ENCODE measurements at regions not wholly inside any gene's neighbourhood (a gene's known extent, or its start where the extent isn't known, plus 50 kb on each side); places are given as distances from the start of the nearest gene placed in this dataset.

DNA sequence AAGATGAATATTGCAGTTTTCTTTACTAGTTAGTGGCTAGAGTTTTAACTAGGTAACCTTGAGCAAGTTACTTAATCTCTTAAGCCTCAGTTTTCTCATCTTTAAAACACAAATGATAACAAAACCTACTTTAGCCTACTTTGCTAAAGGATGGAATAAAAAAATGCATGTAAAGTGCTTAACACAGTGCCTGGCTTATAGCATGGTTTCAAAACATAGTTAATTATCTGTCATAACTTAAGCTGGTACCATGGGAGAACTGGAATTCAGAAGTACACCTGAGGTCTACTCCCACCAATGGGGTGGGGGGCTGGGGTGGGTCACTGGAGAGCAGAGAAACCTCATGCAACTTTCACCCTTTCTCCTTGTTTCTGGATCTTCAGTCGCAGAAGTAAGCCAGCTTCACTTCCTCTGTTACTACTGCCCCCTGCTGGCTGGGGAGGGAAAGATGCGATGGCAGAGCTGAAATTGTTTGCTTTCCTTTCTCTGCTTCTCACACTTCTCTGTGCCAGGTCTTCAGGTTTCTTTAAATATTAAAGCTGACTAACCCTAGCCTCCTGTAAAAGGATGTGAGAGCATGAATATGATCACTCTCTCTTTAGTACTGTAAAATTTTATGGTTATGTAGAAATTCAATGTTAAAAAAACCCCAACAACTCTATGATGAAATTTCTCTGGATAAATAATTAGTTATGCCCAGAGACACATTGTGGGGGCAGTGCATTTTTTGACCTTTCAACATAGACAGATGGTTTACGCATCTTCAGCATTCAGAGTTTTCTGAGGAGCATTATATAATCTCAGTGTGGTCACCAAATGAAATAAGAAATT, 324.2 kb downstream of the HLX start:
- peak; percentile 74 for DNase-seq
- no peak overlapping the region for H3K4me3 Mint-ChIP-seq
- H3K4me1 Mint-ChIP-seq, result peaks cover 0 to 5% (median 0%) of the 10 kb centered on the region in 3 donors
- H3K36me3 Mint-ChIP-seq, result no peaks in the 10 kb centered on the region
- peaks cover 0 to 11% (median 9%) of the 10 kb centered on the region in 3 donors for H3K27me3 Mint-ChIP-seq
- ATAC-seq (ENCODE audit: low read depth in 2 of 2), result peak; percentile 38 to 68
- peak overlapping the region in 1 of 6 donors; percentile 11 for H3K27ac Mint-ChIP-seq
- H3K9me3 Mint-ChIP-seq, result peaks cover 0 to 5% (median 1%) of the 10 kb centered on the region in 7 donors

DNA sequence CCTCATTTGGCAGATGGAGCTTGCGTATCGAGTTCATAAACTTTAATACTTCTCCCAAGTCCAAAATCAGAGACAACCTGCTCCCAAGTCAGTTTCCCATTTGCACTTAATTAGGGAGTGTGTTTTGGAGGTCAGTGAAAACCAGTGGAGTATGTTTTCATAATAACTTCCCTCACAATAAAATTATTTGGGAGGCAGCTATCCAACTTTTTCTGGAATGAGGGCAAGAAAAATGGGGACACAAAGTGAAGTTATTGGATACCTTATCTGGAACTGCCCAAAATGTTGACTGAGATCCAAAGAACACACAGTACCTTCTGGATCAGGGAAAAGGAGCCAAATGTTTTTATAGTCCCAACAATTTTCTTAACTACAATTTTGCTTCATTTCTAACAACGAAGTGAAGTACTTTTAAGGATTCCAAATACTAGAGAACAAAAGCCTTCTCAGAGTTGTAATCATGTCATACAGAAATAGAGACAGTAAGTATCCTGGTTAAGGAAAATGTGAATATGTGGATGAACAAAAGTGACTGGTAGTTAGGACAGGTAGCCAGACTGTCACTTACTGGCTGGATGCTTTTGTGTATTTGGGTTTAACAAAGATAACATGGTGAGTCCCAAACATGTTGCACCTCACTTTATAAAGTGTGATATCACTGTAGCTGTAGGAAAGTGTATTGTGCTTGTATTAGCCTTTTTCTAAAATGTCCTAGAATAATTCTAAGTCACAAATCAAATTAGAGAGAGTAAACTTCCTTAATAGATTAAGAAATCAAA, 325.0 kb downstream of the HLX start:
- Mint-ChIP-seq H3K27me3 (peaks cover 0 to 17% (median 9%) of the 10 kb centered on the region in 3 donors), H3K36me3 (no peaks in the 10 kb centered on the region), H3K27ac (no peak overlapping the region), H3K4me3 (no peak overlapping the region), H3K4me1 (peaks cover 0 to 5% (median 0%) of the 10 kb centered on the region in 3 donors), H3K9me3 (peaks cover 0 to 5% (median 1%) of the 10 kb centered on the region in 7 donors)
- DNase-seq (no peak), ATAC-seq (ENCODE audit: low read depth in 2 of 2) (no peak)

GRCh38 chr1:221206076-221206475, 326.8 kb downstream of the HLX start:
- H3K27ac Mint-ChIP-seq, result no peak overlapping the region

DNA sequence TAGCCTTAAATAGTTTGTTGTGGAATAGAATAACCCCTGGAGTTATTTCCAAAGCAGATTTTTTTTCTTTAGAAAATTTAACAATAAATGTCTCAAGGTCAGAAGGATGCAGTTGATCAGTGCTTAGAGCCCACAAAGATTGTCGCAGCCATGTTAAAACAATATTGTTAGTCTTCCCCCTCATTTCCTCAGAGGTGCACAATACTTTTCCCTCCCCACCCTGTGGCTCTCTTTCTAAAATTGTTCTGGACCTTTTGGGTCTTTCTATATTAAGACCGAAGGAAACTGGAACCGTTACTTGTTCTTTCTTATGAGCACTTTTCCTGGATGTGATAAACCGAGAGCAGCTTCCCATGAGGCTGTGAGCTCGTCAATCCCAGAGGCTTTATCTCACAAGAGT, 333.7 kb downstream of the HLX start:
- H3K4me1 Mint-ChIP-seq, result peaks cover 4 to 20% (median 12%) of the 10 kb centered on the region in 3 donors
- ATAC-seq (ENCODE audit: low read depth in 2 of 2) (no peak), DNase-seq (no peak)
- no peaks in the 10 kb centered on the region for H3K36me3 Mint-ChIP-seq
- H3K27ac Mint-ChIP-seq, result peak overlapping the region in 1 of 6 donors; percentile 57
- peaks cover 13 to 22% (median 16%) of the 10 kb centered on the region in 3 donors for H3K27me3 Mint-ChIP-seq
- H3K9me3 Mint-ChIP-seq, result peaks cover 0 to 11% (median 5%) of the 10 kb centered on the region in 7 donors
- H3K4me3 Mint-ChIP-seq, result no peak overlapping the region

More at GRCh38 chr1:221206076-221206475, 326.8 kb downstream of the HLX start:
- H3K27me3 Mint-ChIP-seq, result peaks cover 0 to 17% (median 9%) of the 10 kb centered on the region in 3 donors
- H3K36me3 Mint-ChIP-seq, result no peaks in the 10 kb centered on the region
- DNase-seq (no peak), ATAC-seq (ENCODE audit: low read depth in 2 of 2) (no peak)
- H3K4me1 Mint-ChIP-seq, result peaks cover 0 to 5% (median 0%) of the 10 kb centered on the region in 3 donors
- H3K9me3 Mint-ChIP-seq, result peaks cover 0 to 5% (median 0%) of the 10 kb centered on the region in 7 donors
- H3K4me3 Mint-ChIP-seq, result no peak overlapping the region

DNA sequence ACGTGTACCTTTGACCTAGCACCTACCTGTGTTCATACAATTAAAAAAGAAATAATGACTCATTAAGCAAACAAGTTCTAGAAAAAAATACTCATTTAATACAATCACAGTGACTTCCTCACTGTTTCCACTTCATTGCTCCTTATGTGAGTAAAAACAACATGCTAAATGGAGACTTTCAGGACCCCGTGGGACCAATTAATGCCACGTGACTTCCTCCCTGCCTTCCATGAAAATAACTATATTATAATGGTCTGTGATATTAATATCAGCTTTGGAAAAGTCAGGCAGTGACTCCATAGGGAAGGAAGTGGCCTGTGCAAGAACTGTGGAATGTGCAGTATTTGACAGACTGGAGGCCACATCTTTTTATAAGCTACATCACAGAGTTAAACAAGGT, 337.8 kb downstream of the HLX start:
- peaks cover 0 to 19% (median 3%) of the 10 kb centered on the region in 7 donors for H3K9me3 Mint-ChIP-seq
- no peaks in the 10 kb centered on the region for H3K36me3 Mint-ChIP-seq
- DNase-seq, result no peak
- peaks cover 4 to 20% (median 12%) of the 10 kb centered on the region in 3 donors for H3K4me1 Mint-ChIP-seq
- peaks cover 9 to 12% (median 11%) of the 10 kb centered on the region in 3 donors for H3K27me3 Mint-ChIP-seq
- peak overlapping the region in 6 of 8 donors; percentile 6 to 82 (median 48) for H3K4me3 Mint-ChIP-seq
- peak; percentile 30 to 52 for ATAC-seq (ENCODE audit: low read depth in 2 of 2)
- H3K27ac Mint-ChIP-seq, result peak overlapping the region in 1 of 6 donors; percentile 91

DNA sequence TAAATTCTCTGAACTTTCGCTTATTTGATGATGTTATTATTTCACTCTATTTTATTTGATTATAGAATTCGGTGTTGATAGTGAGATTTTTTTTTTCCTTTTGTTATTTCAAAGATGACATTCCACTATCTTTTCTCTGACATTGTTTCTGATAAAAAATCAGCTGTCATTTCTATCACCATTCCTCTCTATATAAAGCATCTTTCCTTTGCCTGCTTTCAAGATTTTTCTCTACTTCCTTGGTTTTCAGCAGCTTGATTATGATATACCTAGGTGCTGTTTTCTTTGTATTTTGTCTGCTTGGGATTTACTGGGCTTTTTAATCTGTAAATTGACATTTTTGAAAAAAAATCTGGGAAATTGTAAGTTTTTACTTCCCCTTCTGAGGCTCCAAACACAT, 344.0 kb downstream of the HLX start:
- peaks cover 7 to 21% of the 10 kb centered on the region in 2 donors for H3K36me3 Mint-ChIP-seq
- no peaks in the 10 kb centered on the region for H3K4me1 Mint-ChIP-seq
- DNase-seq (no peak), ATAC-seq (ENCODE audit: low read depth in 2 of 2) (no peak)
- no peak overlapping the region for H3K4me3 Mint-ChIP-seq
- no peak overlapping the region for H3K27ac Mint-ChIP-seq
- H3K27me3 Mint-ChIP-seq, result peaks cover 2 to 8% (median 6%) of the 10 kb centered on the region in 3 donors
- H3K9me3 Mint-ChIP-seq, result peaks cover 8 to 50% (median 24%) of the 10 kb centered on the region in 7 donors

- Mint-ChIP-seq H3K36me3 (peaks cover 7 to 21% of the 10 kb centered on the region in 2 donors), H3K9me3 (peaks cover 8 to 31% (median 22%) of the 10 kb centered on the region in 7 donors), H3K27ac (no peak overlapping the region), H3K4me3 (no peak overlapping the region), H3K4me1 (peaks cover 0 to 3% (median 0%) of the 10 kb centered on the region in 3 donors), H3K27me3 (peaks cover 8 to 12% (median 8%) of the 10 kb centered on the region in 3 donors)
- no peak for DNase-seq
- ATAC-seq (ENCODE audit: low read depth in 2 of 2), result no peak
Observed at GRCh38 chr1:221227460-221227859, 348.2 kb downstream of the HLX start.

DNA sequence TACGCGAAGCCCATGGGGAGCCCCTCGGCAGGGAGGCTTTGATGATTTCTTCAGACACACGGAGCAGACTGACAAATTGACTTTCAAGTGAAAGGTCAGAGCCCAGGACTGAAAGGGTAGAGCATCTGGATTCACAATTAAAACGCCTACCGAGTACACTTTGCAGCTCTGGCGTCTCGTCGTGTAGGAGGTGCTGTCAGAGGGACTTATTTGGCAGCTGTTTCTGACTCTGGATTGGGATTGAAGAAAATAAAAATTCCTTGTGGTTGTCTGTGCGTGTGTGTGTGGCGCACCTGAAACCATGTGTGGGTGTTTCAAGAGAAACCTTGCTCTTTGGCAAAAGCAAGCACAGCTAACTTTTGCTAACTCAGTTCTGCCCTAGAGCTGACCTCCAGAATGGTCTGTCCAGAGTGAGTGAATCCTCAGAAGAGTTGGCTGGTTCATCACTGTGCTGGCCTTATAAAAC, 348.7 kb downstream of the HLX start:
- DNase-seq (no peak), ATAC-seq (ENCODE audit: low read depth in 2 of 2) (no peak)
- Mint-ChIP-seq H3K9me3 (peaks cover 8 to 30% (median 22%) of the 10 kb centered on the region in 7 donors), H3K27me3 (peaks cover 8 to 12% (median 8%) of the 10 kb centered on the region in 3 donors), H3K4me1 (peaks cover 0 to 3% (median 0%) of the 10 kb centered on the region in 3 donors), H3K36me3 (peaks cover 7 to 21% of the 10 kb centered on the region in 2 donors), H3K27ac (no peak overlapping the region), H3K4me3 (no peak overlapping the region)

DNA sequence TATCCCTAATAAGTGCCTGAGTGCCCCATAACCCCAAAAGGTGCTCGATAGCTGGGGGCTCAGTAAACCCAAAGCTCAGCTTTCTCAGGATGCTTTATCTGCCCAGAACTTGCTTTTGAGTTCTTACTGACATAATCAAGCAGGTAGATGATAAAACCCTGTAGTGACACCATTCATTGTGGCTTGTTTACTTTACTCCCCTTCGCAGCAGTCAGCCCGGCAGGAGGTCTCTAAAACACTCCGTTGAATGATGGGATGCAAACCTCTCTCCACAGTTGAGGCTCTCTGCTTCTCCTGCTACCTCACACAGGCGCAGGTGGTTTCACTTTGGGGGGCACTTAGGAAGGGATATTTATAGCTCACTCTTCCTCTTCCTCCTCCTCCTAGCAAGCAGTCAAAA, 349.4 kb downstream of the HLX start:
- Mint-ChIP-seq H3K4me1 (peaks cover 0 to 3% (median 0%) of the 10 kb centered on the region in 3 donors), H3K27me3 (peaks cover 8 to 12% (median 8%) of the 10 kb centered on the region in 3 donors), H3K36me3 (peaks cover 2 to 18% of the 10 kb centered on the region in 2 donors), H3K9me3 (peaks cover 8 to 24% (median 19%) of the 10 kb centered on the region in 7 donors), H3K4me3 (peak overlapping the region in 1 of 8 donors; percentile 44), H3K27ac (no peak overlapping the region)
- ATAC-seq (ENCODE audit: low read depth in 2 of 2) (no peak), DNase-seq (no peak)

DNA sequence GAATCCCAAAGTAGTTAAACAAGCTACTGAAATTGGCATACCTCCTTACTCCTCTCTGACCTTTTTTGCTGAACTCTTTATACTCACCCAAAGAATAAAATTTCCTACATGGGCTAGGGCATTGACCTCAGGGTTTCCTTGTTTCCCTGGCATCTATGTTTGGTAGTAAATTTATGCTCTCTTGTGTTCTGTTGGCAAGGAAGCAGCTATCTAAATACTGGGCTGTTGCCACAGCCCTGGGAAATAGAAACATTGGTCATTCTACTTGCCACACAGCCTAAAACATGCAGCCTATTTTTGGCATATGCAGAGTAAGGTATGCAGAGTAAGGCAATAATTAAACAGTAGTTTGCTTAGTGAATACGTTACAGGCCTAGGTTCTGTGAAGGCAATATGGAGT, 351.4 kb downstream of the HLX start:
- no peak overlapping the region for H3K4me3 Mint-ChIP-seq
- no peaks in the 10 kb centered on the region for H3K36me3 Mint-ChIP-seq
- peaks cover 0 to 11% (median 4%) of the 10 kb centered on the region in 7 donors for H3K9me3 Mint-ChIP-seq
- H3K27ac Mint-ChIP-seq, result peak overlapping the region in 1 of 6 donors; percentile 27
- DNase-seq, result no peak
- no peak for ATAC-seq (ENCODE audit: low read depth in 2 of 2)
- peaks cover 8 to 12% (median 8%) of the 10 kb centered on the region in 3 donors for H3K27me3 Mint-ChIP-seq
- H3K4me1 Mint-ChIP-seq, result peaks cover 0 to 3% (median 0%) of the 10 kb centered on the region in 3 donors

GRCh38 chr1:221234791-221235190, 355.5 kb downstream of the HLX start:
- no peak for DNase-seq
- no peaks in the 10 kb centered on the region for H3K4me1 Mint-ChIP-seq
- H3K27me3 Mint-ChIP-seq, result no peaks in the 10 kb centered on the region
- H3K4me3 Mint-ChIP-seq, result no peak overlapping the region
- peaks cover 0 to 11% (median 0%) of the 10 kb centered on the region in 7 donors for H3K9me3 Mint-ChIP-seq
- no peak overlapping the region for H3K27ac Mint-ChIP-seq
- no peak for ATAC-seq (ENCODE audit: low read depth in 2 of 2)
- H3K36me3 Mint-ChIP-seq, result no peaks in the 10 kb centered on the region

DNA sequence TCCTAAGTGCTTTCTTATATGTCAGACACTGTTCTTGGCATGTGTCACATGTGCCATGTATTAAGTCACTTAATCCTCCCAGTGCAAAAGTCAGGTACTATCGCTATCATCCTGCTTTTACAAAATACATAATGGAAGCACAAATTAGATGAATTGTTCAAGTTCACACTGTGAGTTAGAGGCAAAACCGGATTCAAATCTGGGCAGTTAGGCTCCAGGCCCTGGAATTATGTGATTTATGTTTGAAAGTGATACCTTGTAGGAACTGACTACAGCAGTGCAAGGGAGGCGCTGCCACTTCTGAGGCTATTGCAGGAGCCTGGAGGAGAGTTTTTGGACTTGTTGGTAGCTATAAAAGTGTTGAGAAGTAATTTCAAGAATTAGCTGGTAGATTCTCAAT, 358.3 kb downstream of the HLX start:
- Mint-ChIP-seq H3K36me3 (no peaks in the 10 kb centered on the region), H3K27me3 (peaks cover 0 to 3% (median 2%) of the 10 kb centered on the region in 3 donors), H3K4me1 (no peaks in the 10 kb centered on the region), H3K4me3 (no peak overlapping the region), H3K27ac (no peak overlapping the region), H3K9me3 (peaks cover 0 to 11% (median 0%) of the 10 kb centered on the region in 7 donors)
- ATAC-seq (ENCODE audit: low read depth in 2 of 2), result no peak
- DNase-seq, result no peak

- DNase-seq (no peak), ATAC-seq (ENCODE audit: low read depth in 2 of 2) (no peak)
- Mint-ChIP-seq H3K36me3 (no peaks in the 10 kb centered on the region), H3K27me3 (peaks cover 0 to 6% (median 5%) of the 10 kb centered on the region in 3 donors), H3K4me1 (no peaks in the 10 kb centered on the region), H3K4me3 (no peak overlapping the region), H3K9me3 (peaks cover 0 to under 1% (median 0%) of the 10 kb centered on the region in 7 donors), H3K27ac (no peak overlapping the region)
Observed at GRCh38 chr1:221239181-221239580, 359.9 kb downstream of the HLX start.
